NCI-H82 treated with DMSO at 0.1 percent for 48 hours (cell line): ENCODE measurements at regions not wholly inside any gene's neighbourhood (a gene's known extent, or its start where the extent isn't known, plus 50 kb on each side); places are given as distances from the start of the nearest gene placed in this dataset.
"Not testable (repeated sequence)": the region's sequence is repeated elsewhere in the genome, so short reads cannot be mapped to it uniquely, and the experiment has no call there.

Experiments used
- DNase-seq: peaks from one replicate; lab custom pipeline; 2025; ENCODE audit not compliant: unreplicated experiment; lab: John Stamatoyannopoulos, UW

- no peak for DNase-seq
Measured at GRCh38 chr10:50997461-50997860, 76.8 kb upstream of the PRKG1 start.

GRCh38 chr10:50999163-50999562 is 75.1 kb upstream of the PRKG1 start:
- DNase-seq = no peak

- no peak for DNase-seq
Measured at GRCh38 chr10:51000164-51000563, 74.1 kb upstream of the PRKG1 start.

- DNase-seq = no peak
Measured at GRCh38 chr10:51000976-51001375, 73.3 kb upstream of the PRKG1 start.

GRCh38 chr10:51001587-51001986 is 72.7 kb upstream of the PRKG1 start:
- DNase-seq = no peak

- DNase-seq = no peak
Measured at GRCh38 chr10:51002469-51002868, 71.8 kb upstream of the PRKG1 start.

GRCh38 chr10:51004776-51005175 is 69.5 kb upstream of the PRKG1 start:
- DNase-seq = no peak

- DNase-seq = no peak
Measured at GRCh38 chr10:51005551-51005950, 68.7 kb upstream of the PRKG1 start.

GRCh38 chr10:51006686-51007085 is 67.6 kb upstream of the PRKG1 start:
- DNase-seq = no peak

GRCh38 chr10:51007781-51008180 is 66.5 kb upstream of the PRKG1 start:
- no peak for DNase-seq

- no peak for DNase-seq
Measured at GRCh38 chr10:51008346-51008745, 65.9 kb upstream of the PRKG1 start.

- DNase-seq = no peak
Measured at GRCh38 chr10:51010977-51011376, 63.3 kb upstream of the PRKG1 start.

- DNase-seq = no peak
Measured at GRCh38 chr10:51012073-51012472, 62.2 kb upstream of the PRKG1 start.

GRCh38 chr10:51014680-51015389 is 59.5 kb upstream of the PRKG1 start:
- no peak for DNase-seq

- DNase-seq = not testable (repeated sequence)
Measured at GRCh38 chr10:51015390-51015754, 58.9 kb upstream of the PRKG1 start.

GRCh38 chr10:51020200-51020599 is 54.1 kb upstream of the PRKG1 start:
- DNase-seq = no peak

GRCh38 chr10:51022933-51023585 is 51.2 kb upstream of the PRKG1 start:
- DNase-seq = no peak

GRCh38 chr10:51023636-51024035 is 50.7 kb upstream of the PRKG1 start:
- no peak for DNase-seq
